ENCODE measurements at regions not wholly inside any gene's neighbourhood (a gene's known extent, or its start where the extent isn't known, plus 50 kb on each side); places are given as distances from the start of the nearest gene placed in this dataset.

DNA sequence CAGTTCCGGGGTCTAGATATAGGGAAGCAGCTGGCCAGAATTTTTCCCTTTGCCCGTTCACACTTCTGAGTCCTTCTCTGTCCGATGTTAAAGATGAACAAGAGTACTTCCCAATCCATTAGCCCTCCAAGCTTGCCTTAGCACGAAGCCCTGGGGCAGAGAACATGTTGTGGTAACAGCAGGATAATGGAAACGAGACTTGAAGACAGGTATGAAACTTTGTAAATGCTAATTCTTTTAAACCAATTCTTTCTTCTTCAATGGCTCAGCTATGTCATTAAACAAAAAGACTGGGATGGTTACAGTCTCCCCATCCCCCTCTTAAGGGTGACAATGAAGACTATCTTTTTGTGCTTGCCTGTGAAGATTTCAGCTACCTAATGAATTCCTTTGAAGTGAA is 218.5 kb downstream of the PLA2G4A start:
- TF ChIP-seq POLR2AphosphoS5 (IDR thresholded peaks at IDR 0.05; ENCODE audit: low read depth, low read length) (no peak), POLR2A (IDR thresholded peaks at IDR 0.05; ENCODE audit: low read depth, low read length) (no peak)

Data from GM12892 (cell line).